COLO829 (cell line): ENCODE measurements at regions not wholly inside any gene's neighbourhood (a gene's known extent, or its start where the extent isn't known, plus 50 kb on each side); places are given as distances from the start of the nearest gene placed in this dataset.

Source experiments
- DNase-seq: peaks from one replicate; pipeline ENCODE4 v3.0.0; 2012; ENCODE audit warnings: low spot score

- DNase-seq = no peak
Measured at GRCh38 chr6:168384045-168385036, 56.6 kb upstream of the SMOC2 start.

- no peak for DNase-seq
Measured at GRCh38 chr6:168385037-168385759, 55.8 kb upstream of the SMOC2 start.

- DNase-seq = no peak
Measured at GRCh38 chr6:168385858-168386735, 54.9 kb upstream of the SMOC2 start.

- DNase-seq = no peak
Measured at GRCh38 chr6:168386973-168387372, 54.0 kb upstream of the SMOC2 start.

- no peak for DNase-seq
Measured at GRCh38 chr6:168387426-168387825, 53.6 kb upstream of the SMOC2 start.

- DNase-seq = no peak
Measured at GRCh38 chr6:168387911-168388310, 53.1 kb upstream of the SMOC2 start.

- DNase-seq = no peak
Measured at GRCh38 chr6:168388641-168389633, 52.0 kb upstream of the SMOC2 start.

- no peak for DNase-seq
Measured at GRCh38 chr6:168390749-168391420, 50.1 kb upstream of the SMOC2 start.
